NOMO-1 treated with dmso at 0.1 percent for 144 hours (cell line): ENCODE measurements at regions not wholly inside any gene's neighbourhood (a gene's known extent, or its start where the extent isn't known, plus 50 kb on each side); places are given as distances from the start of the nearest gene placed in this dataset.

Experiments used
- DNase-seq: peaks from one replicate; lab custom pipeline; 2025; ENCODE audit not compliant: unreplicated experiment; lab: John Stamatoyannopoulos, UW

- DNase-seq: no peak
Observed at GRCh38 chr14:101224356-101225156, 321.0 kb upstream of the RTL1 start.

- no peak for DNase-seq
Observed at GRCh38 chr14:101225157-101226152, 321.9 kb upstream of the RTL1 start.

GRCh38 chr14:101226265-101226602, 322.7 kb upstream of the RTL1 start:
- DNase-seq: no peak

- no peak for DNase-seq
Observed at GRCh38 chr14:101226603-101227425, 323.3 kb upstream of the RTL1 start.

- DNase-seq: no peak
Observed at GRCh38 chr14:101227611-101228594, 324.4 kb upstream of the RTL1 start.

- no peak for DNase-seq
Observed at GRCh38 chr14:101228949-101229541, 325.5 kb upstream of the RTL1 start.

- no peak for DNase-seq
Observed at GRCh38 chr14:101229666-101230065, 326.1 kb upstream of the RTL1 start.

GRCh38 chr14:101230161-101230850, 326.8 kb upstream of the RTL1 start:
- no peak for DNase-seq

GRCh38 chr14:101230851-101231550, 327.5 kb upstream of the RTL1 start:
- no peak for DNase-seq

GRCh38 chr14:101231828-101232227, 328.3 kb upstream of the RTL1 start:
- DNase-seq: no peak

GRCh38 chr14:101232340-101233020, 328.8 kb upstream of the DIO3 start:
- no peak for DNase-seq

- DNase-seq: no peak
Observed at GRCh38 chr14:101233021-101233366, 328.3 kb upstream of the DIO3 start.

GRCh38 chr14:101233391-101233790, 327.9 kb upstream of the DIO3 start:
- DNase-seq: no peak

- DNase-seq: no peak
Observed at GRCh38 chr14:101233808-101234207, 327.5 kb upstream of the DIO3 start.

GRCh38 chr14:101234244-101234937, 326.9 kb upstream of the DIO3 start:
- DNase-seq: no peak

- DNase-seq: no peak
Observed at GRCh38 chr14:101234999-101235334, 326.3 kb upstream of the DIO3 start.

GRCh38 chr14:101235335-101236103, 325.8 kb upstream of the DIO3 start:
- DNase-seq: no peak
